Heart right ventricle (tissue), 16 donors: ENCODE measurements at regions not wholly inside any gene's neighbourhood (a gene's known extent, or its start where the extent isn't known, plus 50 kb on each side); places are given as distances from the start of the nearest gene placed in this dataset.
"Not testable (repeated sequence)": the region's sequence is repeated elsewhere in the genome, so short reads cannot be mapped to it uniquely, and the experiment has no call there.

ENCODE experiments used
- ATAC-seq, 8 donors: fragments of 200-7000 bp; cut with Tn5 transposase; one replicate each; pipeline ENCODE4 v1.9.1; 2020; ENCODE audit warnings: mild to moderate bottlenecking in 8 of 8, moderate library complexity in 8 of 8, moderate number of reproducible peaks in 1 of 8
- DNase-seq, 2 donors: peaks; one replicate each; pipeline ENCODE4 v3.0.0-alpha.2; 2020
- H3K27ac ChIP-seq, 10 donors: fragments of 200-600 bp; sonication (generic) in 2 of 10; one replicate each; pipeline versions ENCODE4 v1.5.0 to v1.8.0; 2020 to 2022; ENCODE audit warnings: mild to moderate bottlenecking in 3 of 10
- H3K27me3 ChIP-seq, 7 donors: fragments of 200-600 bp; one replicate each; pipeline ENCODE4 v1.8.0; 2021 to 2022; ENCODE audit warnings: mild to moderate bottlenecking in 2 of 7
- H3K36me3 ChIP-seq, 9 donors: fragments of 200-600 bp; sonication (generic) in 1 of 9; one replicate each; pipeline versions ENCODE4 v1.5.0 to v1.8.0; 2020 to 2022; ENCODE audit warnings: mild to moderate bottlenecking in 2 of 9
- H3K4me1 ChIP-seq, 9 donors: fragments of 200-600 bp; sonication (generic) in 1 of 9; one replicate each; pipeline versions ENCODE4 v1.5.0 to v1.8.0; 2020 to 2022; ENCODE audit warnings: mild to moderate bottlenecking in 4 of 9
- H3K4me3 ChIP-seq, 10 donors: fragments of 200-600 bp; sonication (generic) in 2 of 10; one replicate each; pipeline versions ENCODE4 v1.5.0 to v1.8.0; 2020 to 2022; ENCODE audit warnings: mild to moderate bottlenecking in 7 of 10, moderate library complexity in 2 of 10
- H3K9me3 ChIP-seq, 11 donors: fragments of 200-600 bp in 10 of 11; sonication (generic) in 2 of 11; one replicate each; pipeline versions ENCODE4 v1.5.0 to v1.8.0; 2013 to 2022; ENCODE audit warnings: mild to moderate bottlenecking in 2 of 11, control low read depth in 1 of 11, moderate library complexity in 1 of 11
- WGBS, 2 donors: extraction: QIAGEN DNeasy Blood & Tissue Kit; methylation state at CpG; one replicate each; pipeline ENCODE4 v1.1.7; 2013; ENCODE audit warnings: inconsistent platforms in 1 of 2; 5-methylcytosine and 5-hydroxymethylcytosine counted together
- intact Hi-C, 10 donors: fragments of 100-400 bp; cut with DNase I; formaldehyde crosslinking; loops; one replicate each; pipeline versions ENCODE4 v1.11.1 to v1.14.2; 2022
- TF ChIP-seq, protein P1 (sequence below), 9 donors: fragments of 200-600 bp; sonication (generic) in 2 of 9; IDR thresholded peaks; one replicate each; pipeline versions ENCODE4 v1.5.0 to v1.8.0; 2021 to 2022; ENCODE audit warnings: antibody characterized with exemption in 9 of 9, mild to moderate bottlenecking in 5 of 9, moderate library complexity in 1 of 9
- donor health status: Arrhythmogenic right ventricular cardiomyopathy.
- donor health status: ischemic (EF 13 %, LVEDD 7.1; RV severe dilation, severe dysfunction).
- donor health status: healthy with polysubstance abuse.
- donor health status: DM: no; HTN: yes; CAD: no.
- donor health status: DM: no; HTN: no; CAD: no.
- donor health status: ischemic (EF 25% LVEDD 6.9; RV normal size, moderate dysfunction).
- donor health status: ischemic (EF 25% LVEDD 5.7; RV mildly dilated, moderate dysfunction).
- donor health status: healthy.
- donor health status: DM: yes; HTN: yes; CAD: no.
- donor health status: Ischemic cardiomyopathy.
- donor health status: ischemic (EF 35%, LVEDD 5.7; RV mildly dilated, moderate dysfunction).
- donor health status: nonischemic (EF 11% LVEDD 7.7; RV severe dilation, severe dysfunction).
- donor health status: DM: yes; HTN: yes; CAD: no.
- donor health status: PGD.
- donor health status: ischemic (EF 29% LVEDD 5.4; RV normal size, mild dysfunction).
- donor health status: nonischemic (EF 23%, LVEDD 6.1; RV moderate dilation, normal function).

DNA sequence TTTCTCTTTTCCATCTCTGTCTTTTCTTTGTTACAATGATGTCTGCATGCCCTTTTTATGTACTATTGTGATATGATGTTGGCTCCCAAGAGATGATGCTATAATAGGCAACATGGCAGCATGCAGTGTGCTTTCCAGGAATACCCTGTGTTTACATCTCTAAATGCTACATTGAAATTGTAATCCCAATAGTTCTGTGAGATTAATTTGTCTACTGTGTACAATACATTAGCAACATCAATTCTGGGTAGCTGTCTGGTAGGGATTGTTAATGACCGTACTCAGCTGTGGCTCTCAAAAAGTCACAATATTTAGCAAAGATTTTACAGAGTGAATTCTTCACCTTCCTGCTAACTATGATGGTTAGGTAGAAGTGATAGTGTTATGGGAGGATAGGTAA, 225.6 kb upstream of the MMS22L start:
- Histone ChIP-seq H3K27me3 (peaks cover 0 to 3% (median 0%) of the 10 kb centered on the region in 7 donors), H3K9me3 (no peaks in the 10 kb centered on the region), H3K27ac (no peak overlapping the region), H3K4me3 (no peak overlapping the region), H3K36me3 (no peaks in the 10 kb centered on the region), H3K4me1 (no peaks in the 10 kb centered on the region)
- no peak for ATAC-seq
- 93 to 94% methylated on average over 1 of the region's 1 CpG for WGBS, 2 donors
- DNase-seq = no peak
- intact Hi-C loops = loop anchor here in 1 of 10 donors (10.0 kb wide), 1 partner anchor 536 kb away; no protein-coding TSS in a partner anchor
- TF ChIP-seq, protein P1, sequence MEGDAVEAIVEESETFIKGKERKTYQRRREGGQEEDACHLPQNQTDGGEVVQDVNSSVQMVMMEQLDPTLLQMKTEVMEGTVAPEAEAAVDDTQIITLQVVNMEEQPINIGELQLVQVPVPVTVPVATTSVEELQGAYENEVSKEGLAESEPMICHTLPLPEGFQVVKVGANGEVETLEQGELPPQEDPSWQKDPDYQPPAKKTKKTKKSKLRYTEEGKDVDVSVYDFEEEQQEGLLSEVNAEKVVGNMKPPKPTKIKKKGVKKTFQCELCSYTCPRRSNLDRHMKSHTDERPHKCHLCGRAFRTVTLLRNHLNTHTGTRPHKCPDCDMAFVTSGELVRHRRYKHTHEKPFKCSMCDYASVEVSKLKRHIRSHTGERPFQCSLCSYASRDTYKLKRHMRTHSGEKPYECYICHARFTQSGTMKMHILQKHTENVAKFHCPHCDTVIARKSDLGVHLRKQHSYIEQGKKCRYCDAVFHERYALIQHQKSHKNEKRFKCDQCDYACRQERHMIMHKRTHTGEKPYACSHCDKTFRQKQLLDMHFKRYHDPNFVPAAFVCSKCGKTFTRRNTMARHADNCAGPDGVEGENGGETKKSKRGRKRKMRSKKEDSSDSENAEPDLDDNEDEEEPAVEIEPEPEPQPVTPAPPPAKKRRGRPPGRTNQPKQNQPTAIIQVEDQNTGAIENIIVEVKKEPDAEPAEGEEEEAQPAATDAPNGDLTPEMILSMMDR (IDR thresholded peaks at IDR 0.05) = no peak

DNA sequence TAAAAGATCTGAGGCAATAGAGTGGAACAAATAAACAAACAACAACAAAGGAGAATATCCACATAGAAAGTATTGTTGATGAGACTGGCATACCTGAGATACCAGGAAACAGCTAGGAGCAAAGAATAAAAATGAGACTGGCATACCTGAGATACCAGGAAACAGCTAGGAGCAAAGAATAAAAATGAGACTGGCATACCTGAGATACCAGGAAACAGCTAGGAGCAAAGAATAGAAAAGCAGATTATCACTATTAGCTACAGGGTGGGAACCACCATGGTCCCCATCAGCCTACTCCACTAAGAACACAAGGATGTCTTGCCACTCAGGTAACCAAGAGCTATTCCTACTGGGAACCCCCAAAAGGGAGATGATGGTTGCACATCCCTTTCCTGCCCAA, 230.2 kb upstream of the MMS22L start:
- H3K4me3 ChIP-seq, intact Hi-C loops, ATAC-seq: not testable (repeated sequence)

DNA sequence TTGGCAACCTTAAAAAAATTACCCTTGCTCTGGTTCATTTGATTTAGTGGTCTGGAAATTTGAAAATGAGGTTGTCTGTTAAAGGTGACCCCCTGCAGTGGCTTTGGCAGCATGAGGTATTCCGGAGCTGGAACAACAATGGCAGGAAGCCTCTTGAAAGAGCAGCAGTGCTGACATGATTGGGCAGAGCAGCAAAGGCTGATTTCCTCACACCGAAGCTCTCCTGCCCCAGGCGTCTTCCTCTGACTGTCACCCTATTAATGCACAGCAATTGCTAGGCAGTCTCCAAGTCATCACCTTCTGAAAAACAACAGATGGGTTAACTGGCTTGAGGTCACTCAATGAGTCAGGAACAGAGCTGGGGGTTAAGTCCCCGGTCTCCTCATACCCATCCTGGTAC, 241.8 kb upstream of the MMS22L start:
- no peak for DNase-seq
- TF ChIP-seq, protein P1 (IDR thresholded peaks at IDR 0.05) = no peak
- Histone ChIP-seq H3K36me3 (no peaks in the 10 kb centered on the region), H3K27ac (no peak overlapping the region), H3K4me3 (no peak overlapping the region), H3K4me1 (no peaks in the 10 kb centered on the region), H3K27me3 (no peaks in the 10 kb centered on the region), H3K9me3 (peaks cover 0 to 11% (median 3%) of the 10 kb centered on the region in 11 donors)
- no peak for ATAC-seq
- intact Hi-C loops = no loop called here
- WGBS, 2 donors = 13 to 17% methylated on average over 4 of the region's 4 CpGs

More for the DNA sequence above, 230.2 kb upstream of the MMS22L start:
- H3K27ac ChIP-seq, H3K4me1 ChIP-seq, H3K27me3 ChIP-seq, H3K36me3 ChIP-seq, DNase-seq: not testable (repeated sequence)
- H3K9me3 ChIP-seq = peaks cover 0 to 21% (median 4%) of the 10 kb centered on the region in 11 donors

DNA sequence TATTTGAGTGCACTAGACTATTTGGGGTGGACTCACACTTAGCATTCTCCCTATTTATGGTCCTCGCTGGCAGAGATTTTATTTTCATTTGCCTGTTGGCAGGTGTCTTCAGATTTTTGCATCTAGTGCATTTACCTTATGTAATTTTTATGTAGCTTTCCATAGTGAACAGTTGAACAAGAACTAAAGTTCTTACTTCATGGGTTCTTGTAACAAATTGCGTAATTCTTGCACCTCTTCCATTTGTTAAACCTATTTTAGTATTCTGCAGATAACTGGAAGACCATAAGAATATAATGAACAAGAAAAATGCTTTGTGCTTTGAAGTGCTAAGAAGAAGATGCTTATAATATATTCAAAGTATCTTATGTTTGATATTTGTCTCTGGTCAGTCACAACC, 252.8 kb upstream of the MMS22L start:
- Histone ChIP-seq H3K4me1 (no peaks in the 10 kb centered on the region), H3K9me3 (no peaks in the 10 kb centered on the region), H3K27me3 (no peaks in the 10 kb centered on the region), H3K4me3 (no peak overlapping the region), H3K27ac (no peak overlapping the region), H3K36me3 (no peaks in the 10 kb centered on the region)
- TF ChIP-seq, protein P1 (IDR thresholded peaks at IDR 0.05) = no peak
- 89% methylated on average over 2 of the region's 2 CpGs for whole genome bisulfite sequencing, 2 donors
- ATAC-seq (no peak), DNase-seq (no peak)
- intact Hi-C loops = no loop called here

DNA sequence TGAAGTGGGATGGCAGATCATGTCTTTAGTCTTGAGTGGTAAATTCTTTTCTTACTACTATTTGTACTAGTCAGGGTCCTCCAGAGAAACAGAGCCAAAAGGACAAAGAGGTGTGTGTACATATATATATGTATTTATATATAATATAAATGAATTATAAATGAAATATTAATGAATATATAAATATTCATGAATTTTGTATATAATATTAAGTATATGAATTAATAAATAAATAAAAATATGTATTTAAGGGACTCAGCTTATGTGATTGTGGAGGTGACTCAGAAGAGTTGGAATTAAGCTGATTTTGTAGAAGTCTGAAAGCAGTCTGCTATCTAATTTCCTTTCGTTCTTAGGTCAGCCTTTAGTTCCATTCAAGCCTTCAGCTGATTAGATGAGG, 265.3 kb upstream of the MMS22L start:
- ATAC-seq = no peak
- Histone ChIP-seq H3K27me3 (no peaks in the 10 kb centered on the region), H3K4me1 (no peaks in the 10 kb centered on the region), H3K36me3 (no peaks in the 10 kb centered on the region), H3K27ac (no peak overlapping the region), H3K9me3 (peaks cover 0 to 7% (median 0%) of the 10 kb centered on the region in 11 donors), H3K4me3 (no peak overlapping the region)
- WGBS, 2 donors = 67 to 83% methylated on average over 1 of the region's 1 CpG
- TF ChIP-seq, protein P1 (IDR thresholded peaks at IDR 0.05) = no peak
- intact Hi-C loops = no loop called here
- DNase-seq = no peak
